CD1c-positive myeloid dendritic cell (primary cell): ENCODE measurements at regions not wholly inside any gene's neighbourhood (a gene's known extent, or its start where the extent isn't known, plus 50 kb on each side); places are given as distances from the start of the nearest gene placed in this dataset.

Experiments
- DNase-seq: peaks from one replicate; pipeline ENCODE4 v3.0.0-alpha.2; 2016; ENCODE audit errors: extremely low spot score

DNA sequence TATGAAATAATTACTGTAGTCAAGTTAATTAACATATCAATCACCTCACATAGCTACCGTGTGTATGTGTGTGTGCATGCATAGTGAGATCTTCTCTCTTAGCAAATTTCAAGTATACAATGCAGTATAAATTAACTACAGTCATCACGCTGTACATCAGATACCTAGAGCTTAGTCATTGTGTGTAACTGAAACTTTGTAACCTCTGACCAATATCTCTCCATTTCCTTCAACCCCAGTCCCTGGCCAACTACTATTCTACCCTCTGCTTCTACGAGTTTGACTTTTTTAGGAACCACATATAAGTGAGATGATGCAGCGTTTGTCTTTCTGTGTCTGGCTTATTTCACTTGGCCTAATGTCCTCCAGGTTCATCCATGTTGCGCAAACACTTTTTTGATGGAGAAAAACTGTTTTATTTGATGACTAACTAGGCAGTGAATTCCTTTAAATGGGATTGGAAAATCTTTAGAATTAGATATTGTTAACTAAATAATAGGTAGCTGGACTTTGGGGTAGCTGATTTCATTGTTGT lies 459.5 kb downstream of the DHX35 start:
- DNase-seq: no peak

DNA sequence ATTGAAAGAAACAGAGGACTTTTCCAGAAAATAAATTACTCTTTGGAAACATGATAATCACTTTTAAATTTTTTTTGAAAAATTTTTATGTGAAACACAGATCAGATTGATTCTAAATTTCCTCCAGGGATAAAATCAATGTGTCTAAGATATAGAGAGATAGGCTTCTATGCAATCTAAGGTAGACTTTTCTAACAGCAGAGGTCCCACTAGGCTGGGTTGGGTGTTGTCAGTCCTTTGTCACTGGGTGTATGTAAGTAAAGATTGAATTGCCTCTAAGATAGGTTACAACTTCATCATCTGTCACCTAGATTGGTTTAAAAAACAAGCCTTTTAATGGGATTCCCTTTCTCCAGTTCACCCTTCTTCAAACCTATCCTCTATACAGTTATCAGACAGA lies 449.9 kb downstream of the DHX35 start:
- no peak for DNase-seq

DNA sequence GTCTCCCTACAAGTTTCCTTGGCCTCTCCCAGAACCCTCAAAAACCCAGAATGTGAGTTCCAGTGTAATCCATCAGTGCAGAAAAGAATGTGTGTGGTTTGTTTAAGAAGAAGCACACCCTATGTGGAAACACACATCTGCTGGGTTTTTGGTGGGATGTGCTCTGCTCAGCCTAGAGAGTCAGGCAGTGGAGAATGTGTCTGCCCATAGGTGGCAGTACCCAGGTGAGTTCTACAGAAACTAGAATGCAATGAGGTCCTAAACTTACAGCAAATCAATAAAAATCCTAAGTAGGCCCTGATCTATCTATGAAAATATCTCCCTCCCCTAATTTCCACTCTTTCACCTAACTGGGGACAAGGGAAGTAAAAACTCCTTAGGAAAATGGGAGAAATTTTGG lies 437.3 kb downstream of the DHX35 start:
- no peak for DNase-seq

DNA sequence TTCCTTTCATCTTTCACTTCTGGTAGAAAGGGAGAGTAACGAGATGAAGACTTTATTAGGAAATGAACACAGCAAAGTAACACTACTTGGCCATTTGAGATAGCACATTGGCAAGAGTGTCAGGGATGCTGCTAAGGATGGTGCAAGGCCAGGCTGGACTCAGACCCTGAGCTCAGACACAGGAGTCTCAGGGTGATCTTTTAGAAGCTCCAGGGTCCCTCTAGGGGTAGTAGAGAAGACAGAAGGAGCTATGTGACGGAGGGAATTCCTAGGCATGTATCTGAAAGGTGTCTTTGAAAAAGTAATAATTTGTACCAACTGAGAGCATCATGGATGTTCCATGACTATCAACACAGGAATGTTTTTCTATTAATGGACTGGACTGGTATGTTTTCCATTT lies 436.5 kb downstream of the DHX35 start:
- DNase-seq: no peak

DNA sequence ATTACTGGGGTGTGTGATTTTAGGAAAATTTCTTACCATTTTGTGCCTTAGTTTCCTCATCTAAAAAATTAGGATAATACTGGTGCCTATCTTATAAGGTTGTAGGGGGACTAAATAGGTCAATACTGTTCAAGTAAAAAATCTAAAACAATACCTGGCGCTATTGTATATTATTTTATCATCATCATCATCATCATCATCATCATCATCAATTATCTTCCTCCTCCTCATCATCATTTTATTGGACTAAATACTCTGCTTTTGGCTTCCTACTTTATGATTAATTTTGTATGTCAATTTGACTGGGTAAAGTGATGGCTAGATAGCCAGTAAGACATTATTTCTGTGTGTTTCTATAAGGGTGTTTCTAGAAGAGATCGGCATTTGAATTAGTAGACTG lies 435.5 kb downstream of the DHX35 start:
- no peak for DNase-seq

DNA sequence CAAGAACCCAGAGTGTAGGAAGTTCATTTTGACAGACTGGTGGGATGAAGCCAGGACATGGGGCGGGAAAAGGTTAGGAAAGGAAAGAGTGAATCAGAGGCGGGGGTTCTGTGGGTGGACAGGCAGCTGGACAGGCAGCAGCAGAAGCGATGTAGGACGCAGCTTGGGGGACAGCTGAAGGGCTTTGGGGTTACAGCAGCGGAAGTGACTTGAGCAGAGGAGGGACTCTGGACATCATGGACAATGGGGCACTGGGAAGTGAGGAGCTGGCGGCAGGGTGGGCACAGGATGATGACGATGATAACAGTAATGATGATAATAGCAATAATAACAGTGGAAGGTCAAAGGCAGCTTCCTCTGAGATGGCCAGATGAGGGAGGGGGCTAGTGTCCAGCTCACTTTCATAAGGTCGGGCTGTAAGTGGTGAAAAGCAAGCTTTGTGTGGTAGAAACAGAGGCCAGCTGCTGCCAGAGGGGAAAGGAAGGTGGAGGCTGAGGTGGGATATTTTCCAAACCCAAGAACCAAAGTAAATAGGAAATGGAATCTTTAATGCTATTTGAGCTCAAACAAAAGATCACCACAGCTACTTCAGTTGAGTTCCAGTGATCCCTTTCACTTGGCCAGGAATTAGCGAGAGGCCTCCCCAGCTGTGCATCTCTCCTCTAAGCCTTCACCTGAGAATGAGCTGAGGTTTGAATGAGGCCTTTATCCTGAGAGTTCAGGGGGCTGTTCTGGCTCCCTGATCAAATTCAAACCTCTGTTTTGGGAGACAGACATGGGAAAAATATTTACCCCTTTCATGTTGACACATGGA lies 433.5 kb downstream of the DHX35 start:
- DNase-seq: no peak

DNA sequence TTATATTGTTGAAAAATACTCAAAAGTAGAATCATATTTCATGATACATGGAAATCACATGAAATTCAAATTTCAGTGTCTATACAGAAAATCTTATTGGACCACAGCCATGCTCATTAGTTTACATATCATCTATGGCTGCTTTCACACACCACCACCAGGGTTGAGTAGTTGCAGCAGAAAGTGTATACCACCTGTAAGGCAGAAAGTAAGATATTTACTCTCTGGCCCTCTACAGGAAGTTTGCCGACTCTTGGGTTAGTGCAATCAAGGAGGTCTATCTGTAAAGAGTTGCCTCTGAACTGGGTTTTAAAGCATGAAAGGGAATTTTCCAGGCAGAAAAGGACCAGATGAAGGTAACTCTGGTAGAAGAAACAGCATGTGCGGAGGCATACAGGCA lies 432.3 kb downstream of the DHX35 start:
- no peak for DNase-seq

DNA sequence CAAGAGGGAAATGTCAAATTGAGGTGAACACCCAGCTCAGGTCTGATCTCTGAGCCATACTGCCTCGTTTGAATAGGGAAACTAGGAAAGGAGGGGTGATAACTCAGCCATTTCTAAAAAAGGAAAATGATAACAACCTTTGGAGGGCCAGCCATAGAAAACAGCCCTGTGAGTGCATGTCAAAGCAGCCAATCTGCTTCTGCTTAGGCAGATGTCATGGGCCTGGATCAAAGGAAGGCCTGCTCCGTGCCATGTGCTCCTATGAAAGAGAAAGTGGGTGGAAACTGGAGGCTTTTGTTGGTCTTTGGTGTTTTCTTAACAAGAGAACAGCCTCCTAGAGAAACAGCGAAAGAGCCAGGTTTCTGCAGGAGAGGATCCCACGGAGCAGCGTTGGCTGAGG lies 428.0 kb downstream of the DHX35 start:
- DNase-seq: no peak

DNA sequence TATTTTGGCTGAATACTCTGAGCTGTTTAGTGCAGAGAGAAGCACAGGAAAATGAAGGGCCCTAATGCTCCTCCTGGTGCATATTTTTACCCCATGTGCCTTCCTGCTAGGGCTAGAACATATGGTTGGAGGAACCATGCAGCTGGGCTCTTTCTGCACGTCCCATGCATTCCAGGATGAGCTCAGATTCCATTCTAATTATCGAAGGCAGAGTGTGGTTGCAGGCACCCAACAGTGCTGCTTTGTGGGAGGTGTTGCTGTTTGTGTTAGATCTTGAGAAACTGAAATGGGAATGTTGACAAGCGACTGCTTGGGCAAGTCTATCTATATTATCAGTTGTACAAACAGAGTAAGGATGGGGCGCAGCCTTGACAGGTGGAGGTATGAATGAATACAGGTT lies 419.5 kb downstream of the DHX35 start:
- DNase-seq: no peak

DNA sequence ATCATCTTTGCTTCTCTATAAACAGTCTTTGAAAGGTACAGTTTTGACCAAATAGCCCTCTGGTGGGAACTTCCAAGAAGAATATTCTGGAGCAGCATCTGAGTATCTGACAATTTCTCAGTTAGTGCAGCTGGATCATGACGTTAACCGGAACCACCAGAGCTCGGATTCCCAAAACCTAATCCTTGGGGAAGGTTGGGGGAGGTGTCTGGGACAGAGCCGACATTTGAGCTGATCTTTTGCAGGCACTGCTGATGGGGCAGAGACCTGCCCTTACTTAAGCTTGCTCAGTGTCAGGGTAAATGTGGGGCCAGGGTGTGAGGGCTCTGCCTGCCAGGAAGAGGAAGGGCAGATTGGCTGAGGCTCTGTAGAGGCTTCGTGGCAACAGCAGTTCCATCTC lies 416.6 kb downstream of the DHX35 start:
- DNase-seq: no peak

DNA sequence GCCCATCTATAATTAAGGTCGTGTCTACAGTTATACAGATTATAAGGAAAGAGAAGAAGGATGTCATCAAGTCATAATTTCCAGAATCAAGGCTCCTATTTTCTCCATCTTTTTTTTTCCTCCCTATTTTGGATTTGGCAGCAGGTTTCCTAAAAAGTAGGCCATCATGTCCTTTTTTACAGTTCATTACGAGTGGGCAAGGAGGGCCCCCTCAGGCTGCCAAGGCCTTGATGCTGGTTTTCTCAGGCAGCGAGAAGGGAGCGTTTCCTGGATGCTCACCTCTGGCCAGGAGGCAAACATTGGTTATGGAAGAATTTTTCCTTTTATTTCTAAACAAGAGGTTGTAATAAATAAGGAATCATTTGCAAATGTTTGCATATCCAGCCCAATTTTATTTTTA lies 414.6 kb downstream of the DHX35 start:
- no peak for DNase-seq

DNA sequence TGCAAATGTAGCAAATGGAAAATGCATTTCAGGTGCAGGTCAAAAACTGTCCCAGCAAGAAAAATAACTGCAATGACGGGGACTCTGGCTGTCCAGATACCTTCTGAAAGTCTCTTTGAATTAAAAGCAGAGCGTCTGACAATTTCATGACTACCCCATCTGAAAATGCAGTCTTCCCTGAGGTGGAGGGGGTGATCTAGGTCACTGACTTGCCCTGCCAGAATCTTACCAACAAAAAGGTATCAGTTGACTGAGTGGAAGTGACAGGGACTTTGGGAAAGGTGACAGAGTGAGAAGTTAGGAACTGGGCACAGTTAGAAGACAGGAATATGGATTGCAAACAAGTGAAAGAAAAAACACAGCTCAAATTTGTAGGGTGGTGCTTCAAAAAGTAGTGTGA lies 402.2 kb downstream of the DHX35 start:
- DNase-seq: no peak

DNA sequence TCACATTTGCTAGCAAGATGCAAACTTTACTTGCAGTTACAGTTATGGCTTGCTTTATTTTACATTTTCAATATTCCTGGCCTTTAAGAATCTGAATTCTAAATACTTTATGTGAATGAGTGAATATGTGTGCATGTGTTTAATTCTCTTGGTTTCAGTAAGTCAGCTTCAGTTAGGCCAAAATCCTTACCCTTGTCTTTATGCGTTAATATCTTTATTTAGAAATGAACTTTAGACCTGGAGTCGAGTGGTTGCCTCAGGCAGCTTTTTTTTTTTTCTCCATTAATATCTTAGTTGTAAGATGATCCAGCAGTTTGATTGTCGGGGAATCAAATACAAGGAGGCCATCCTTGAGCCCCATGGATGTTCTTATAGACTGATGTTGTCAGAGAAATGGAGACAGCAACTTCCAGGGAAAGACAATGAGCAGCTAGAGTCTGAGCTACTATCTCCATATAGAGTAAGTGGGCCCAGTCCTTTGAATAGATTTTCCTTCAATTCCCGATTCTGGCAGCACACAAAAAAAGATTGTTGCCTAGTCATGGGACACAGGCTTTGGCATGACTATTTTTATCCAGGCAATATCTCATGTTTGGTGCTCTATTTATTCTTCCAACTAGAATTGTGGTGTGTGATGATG lies 398.0 kb downstream of the DHX35 start:
- no peak for DNase-seq

DNA sequence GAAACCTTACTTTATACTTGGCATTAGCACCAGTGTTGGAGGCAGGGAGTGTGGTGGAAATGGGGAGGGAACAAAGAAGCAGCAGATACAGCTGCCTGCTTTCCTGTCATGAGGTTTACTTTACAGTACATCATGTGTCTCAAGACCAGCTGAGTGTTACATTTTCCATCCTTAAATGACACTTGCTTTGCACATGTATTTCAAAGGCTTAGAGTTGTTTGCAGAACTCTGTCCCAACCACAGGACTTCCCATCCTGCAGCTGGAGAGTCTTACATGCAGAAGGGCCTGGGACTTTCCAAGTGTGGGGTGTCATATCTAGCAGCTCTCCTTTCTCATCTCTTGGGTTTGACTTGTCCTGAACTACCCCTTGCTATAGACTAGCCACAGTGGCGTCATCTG lies 395.9 kb downstream of the DHX35 start:
- DNase-seq: no peak

DNA sequence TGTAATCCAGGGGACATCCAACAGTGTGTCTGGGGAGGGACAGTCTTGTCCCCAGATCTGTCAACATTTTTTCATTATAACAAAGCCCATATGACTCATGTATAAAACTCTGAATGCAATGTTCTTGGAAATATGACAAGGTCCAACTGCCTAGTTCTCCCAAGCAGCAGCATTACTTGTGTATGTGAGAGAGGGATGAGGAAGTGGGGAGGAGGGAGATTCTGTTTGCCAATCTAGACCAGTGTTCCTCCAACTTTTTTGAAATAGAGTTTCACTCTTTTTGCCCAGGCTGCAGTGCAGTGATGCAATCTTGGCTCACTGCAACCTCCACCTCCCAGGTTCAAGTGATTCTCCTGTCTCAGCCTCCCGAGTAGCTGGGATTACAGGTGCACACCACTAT lies 394.8 kb downstream of the DHX35 start:
- DNase-seq: no peak

DNA sequence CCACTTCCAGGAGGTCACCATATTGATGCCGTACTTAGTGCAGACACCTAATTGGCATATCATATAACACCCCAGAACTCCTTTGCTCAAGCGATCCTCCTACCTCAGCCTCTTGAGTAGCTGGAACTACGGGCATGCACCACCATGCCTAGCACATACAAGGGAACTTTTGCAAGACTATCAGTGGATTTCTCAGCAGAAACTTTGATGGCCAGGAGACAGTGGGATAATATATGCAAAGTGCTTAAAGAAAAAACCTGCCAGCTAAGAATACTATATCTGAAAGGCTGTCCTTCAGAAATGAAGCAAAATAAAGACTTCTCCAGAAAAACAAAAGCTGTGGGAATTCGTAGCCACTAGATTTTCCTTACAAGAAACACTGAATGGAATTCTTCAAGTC lies 387.1 kb downstream of the DHX35 start:
- no peak for DNase-seq

DNA sequence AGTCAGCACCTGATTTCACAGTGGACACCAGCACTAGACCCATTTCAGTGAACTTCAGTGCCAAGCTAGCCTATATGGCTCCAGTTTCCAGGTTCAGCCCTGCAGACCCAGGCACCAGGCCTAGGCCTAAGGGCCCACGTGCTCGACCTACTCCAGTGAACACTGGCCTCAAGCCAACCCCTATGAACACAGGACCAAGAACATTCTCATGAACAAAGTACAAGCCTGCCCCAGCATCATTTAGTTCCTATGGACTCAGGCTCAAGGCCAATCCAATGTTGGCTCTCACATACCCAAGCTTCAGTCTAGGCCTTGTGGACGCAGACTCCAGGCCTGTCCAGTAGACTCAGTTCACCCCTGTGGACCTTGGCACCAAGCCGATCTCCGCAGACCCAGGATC lies 385.5 kb downstream of the DHX35 start:
- no peak for DNase-seq

DNA sequence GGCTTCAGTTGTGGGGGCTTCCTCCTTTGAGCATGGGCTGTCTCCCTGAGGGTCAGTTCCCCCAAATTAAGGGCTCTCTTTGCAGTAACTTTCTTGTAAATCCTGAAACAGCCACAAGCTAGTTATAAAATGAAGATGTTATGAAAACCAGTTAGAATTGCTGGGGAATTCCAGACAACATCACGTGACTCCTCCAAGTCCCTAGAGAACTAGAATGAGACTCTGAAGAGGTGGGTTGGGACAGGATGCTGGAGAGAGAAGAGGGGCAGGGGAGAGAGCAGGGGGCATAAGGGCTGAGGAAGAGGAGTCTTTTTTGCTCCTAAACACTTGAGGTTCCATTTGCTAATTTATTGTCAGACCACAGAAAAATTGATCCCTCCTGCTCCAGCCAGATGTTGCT lies 380.3 kb downstream of the DHX35 start:
- no peak for DNase-seq

DNA sequence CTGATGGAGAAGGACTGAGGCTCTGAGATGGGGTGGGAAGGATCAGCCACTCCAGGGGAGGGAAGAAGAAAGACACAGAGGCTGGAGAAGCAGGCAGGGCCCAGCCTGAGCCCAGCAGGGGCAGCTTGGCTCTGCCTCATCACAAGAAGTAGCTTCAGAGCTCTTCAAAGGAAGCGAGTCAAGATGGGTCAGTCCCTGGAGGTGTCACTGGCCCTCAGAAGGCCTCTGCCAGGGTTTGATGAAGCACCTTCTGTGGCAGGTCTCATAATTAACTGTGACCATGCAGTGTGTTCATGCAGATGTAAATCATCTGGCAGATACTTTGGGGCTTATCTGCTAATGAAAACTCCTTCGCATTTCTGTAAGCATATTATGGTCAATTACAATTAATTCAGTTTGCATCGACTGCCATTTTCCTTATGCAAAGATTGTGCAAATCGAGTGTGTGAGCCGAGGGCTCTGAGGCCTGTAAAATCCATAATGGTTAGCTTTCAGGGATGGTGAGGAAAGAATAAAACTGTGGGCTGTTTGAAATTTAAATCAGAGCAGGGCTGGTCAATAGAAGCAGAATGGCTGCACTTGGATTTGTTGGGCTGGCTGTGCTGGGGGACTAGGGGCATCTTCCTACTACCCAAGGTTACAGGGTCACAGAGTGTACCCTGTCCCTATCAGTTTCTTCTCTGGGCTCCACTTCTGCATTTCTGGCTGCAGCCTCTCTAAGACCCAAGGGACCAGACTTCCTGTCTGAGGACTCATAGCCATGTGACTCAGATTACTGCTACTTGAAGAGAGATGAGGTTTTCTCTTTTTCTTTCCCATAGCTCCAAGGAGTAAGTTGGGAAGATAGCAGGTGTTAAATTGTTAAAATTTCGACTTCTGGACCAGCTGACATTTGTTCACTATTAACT lies 376.6 kb downstream of the DHX35 start:
- peak; percentile 2 for DNase-seq

DNA sequence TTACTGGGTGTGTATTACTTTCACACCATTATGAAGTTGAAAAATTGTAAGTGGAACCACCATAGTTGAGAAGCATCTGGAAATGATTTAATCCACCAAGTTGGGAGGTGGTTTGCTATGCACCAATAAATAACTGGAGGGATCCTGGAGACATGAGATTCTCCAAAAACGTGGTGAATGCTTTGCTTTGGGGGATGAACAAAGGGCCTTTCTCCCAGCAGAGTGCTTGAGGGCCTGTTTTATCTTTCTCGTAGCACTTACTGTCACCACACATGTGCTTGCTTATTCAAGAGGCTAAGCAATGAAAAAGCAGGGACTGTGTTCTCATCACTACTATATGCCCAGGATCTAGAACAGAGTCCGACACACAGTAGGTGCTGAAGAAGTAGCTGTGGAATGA lies 371.1 kb downstream of the DHX35 start:
- DNase-seq: no peak

DNA sequence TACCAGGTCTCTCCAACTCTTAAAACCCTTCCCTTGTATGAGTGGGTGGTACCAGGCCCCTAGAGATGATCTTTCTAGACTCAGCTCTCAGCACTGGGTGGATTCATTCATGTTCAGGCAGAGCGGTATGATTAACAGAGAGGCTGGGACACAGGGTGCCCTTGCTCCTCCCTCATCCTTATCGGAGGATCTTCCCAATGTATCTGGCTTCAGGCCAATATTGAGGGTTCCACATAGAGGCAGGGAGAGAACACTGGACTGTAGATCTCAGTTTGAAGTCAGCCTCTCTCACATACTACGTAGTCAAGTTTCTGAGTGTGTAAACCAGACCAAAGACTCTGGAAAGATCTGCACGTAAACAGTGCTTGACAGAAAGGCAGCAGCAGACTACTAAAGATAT lies 366.2 kb downstream of the DHX35 start:
- DNase-seq: no peak

DNA sequence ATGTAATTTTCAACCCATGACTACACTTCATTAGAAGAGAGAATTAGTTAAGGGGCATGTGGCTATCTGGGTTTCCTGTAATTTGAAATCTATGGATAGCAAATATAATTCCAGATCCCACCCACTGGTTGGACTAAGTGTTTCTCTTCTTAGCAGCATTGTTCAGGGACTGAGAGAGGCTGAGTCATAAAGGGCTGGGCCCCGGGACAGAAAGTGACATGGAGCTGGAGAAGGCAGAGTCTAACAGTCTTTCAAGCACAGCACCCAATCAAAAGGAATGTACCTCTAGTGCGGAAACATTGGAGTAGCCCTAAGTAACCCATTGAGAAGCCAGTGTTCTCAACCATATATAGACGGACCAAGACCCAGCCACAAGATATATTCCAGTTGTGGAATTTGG lies 363.9 kb downstream of the DHX35 start:
- no peak for DNase-seq
